ENCODE measurements at regions not wholly inside any gene's neighbourhood (a gene's known extent, or its start where the extent isn't known, plus 50 kb on each side); places are given as distances from the start of the nearest gene placed in this dataset.

GRCh38 chr9:117787746-117788145, 83.5 kb downstream of the TLR4 start:
- no peak overlapping the region for H3K4me3 ChIP-seq (ENCODE audit: low read depth, low read length)
- DNase-seq (ENCODE audit: low read depth), result no peak
- TF ChIP-seq CTCF (IDR thresholded peaks at IDR 0.05; ENCODE audit: low read depth, low read length, missing control alignments), result no peak
- in situ Hi-C loops (cut with HindIII; ENCODE audit: low sequenced_read_pairs), result no loop called here

- H3K4me3 ChIP-seq (ENCODE audit: low read depth, low read length), result no peak overlapping the region
- no peak for DNase-seq (ENCODE audit: low read depth)
- in situ Hi-C loops (cut with HindIII; ENCODE audit: low sequenced_read_pairs), result no loop called here
- TF ChIP-seq CTCF (IDR thresholded peaks at IDR 0.05; ENCODE audit: low read depth, low read length, missing control alignments), result no peak
Observed at GRCh38 chr9:117795271-117795670, 91.1 kb downstream of the TLR4 start.

- TF ChIP-seq CTCF (IDR thresholded peaks at IDR 0.05; ENCODE audit: low read depth, low read length, missing control alignments), result no peak
- in situ Hi-C loops (cut with HindIII; ENCODE audit: low sequenced_read_pairs), result no loop called here
- DNase-seq (ENCODE audit: low read depth), result peak; percentile 5
- no peak overlapping the region for H3K4me3 ChIP-seq (ENCODE audit: low read depth, low read length)
Observed at GRCh38 chr9:117796681-117797080, 92.5 kb downstream of the TLR4 start.

- no peak for DNase-seq (ENCODE audit: low read depth)
- no peak for TF ChIP-seq CTCF (IDR thresholded peaks at IDR 0.05; ENCODE audit: low read depth, low read length, missing control alignments)
- in situ Hi-C loops (cut with HindIII; ENCODE audit: low sequenced_read_pairs), result no loop called here
- H3K4me3 ChIP-seq (ENCODE audit: low read depth, low read length), result no peak overlapping the region
Observed at GRCh38 chr9:117800389-117800788, 96.2 kb downstream of the TLR4 start.

GRCh38 chr9:117809751-117810150, 105.5 kb downstream of the TLR4 start:
- H3K4me3 ChIP-seq (ENCODE audit: low read depth, low read length), result no peak overlapping the region
- in situ Hi-C loops (cut with HindIII; ENCODE audit: low sequenced_read_pairs), result no loop called here
- no peak for TF ChIP-seq CTCF (IDR thresholded peaks at IDR 0.05; ENCODE audit: low read depth, low read length, missing control alignments)
- DNase-seq (ENCODE audit: low read depth), result no peak

- in situ Hi-C loops (cut with HindIII; ENCODE audit: low sequenced_read_pairs), result no loop called here
- DNase-seq (ENCODE audit: low read depth), result no peak
- no peak for TF ChIP-seq CTCF (IDR thresholded peaks at IDR 0.05; ENCODE audit: low read depth, low read length, missing control alignments)
- H3K4me3 ChIP-seq (ENCODE audit: low read depth, low read length), result no peak overlapping the region
Observed at GRCh38 chr9:117815315-117815714, 111.1 kb downstream of the TLR4 start.

- no peak for TF ChIP-seq CTCF (IDR thresholded peaks at IDR 0.05; ENCODE audit: low read depth, low read length, missing control alignments)
- no peak for DNase-seq (ENCODE audit: low read depth)
- in situ Hi-C loops (cut with HindIII; ENCODE audit: low sequenced_read_pairs), result no loop called here
- H3K4me3 ChIP-seq (ENCODE audit: low read depth, low read length), result no peak overlapping the region
Observed at GRCh38 chr9:117815948-117816347, 111.7 kb downstream of the TLR4 start.
